Suprapubic skin (tissue), 3 donors: ENCODE measurements at regions not wholly inside any gene's neighbourhood (a gene's known extent, or its start where the extent isn't known, plus 50 kb on each side); places are given as distances from the start of the nearest gene placed in this dataset.

Experiments
- POLR2A ChIP-seq, 2 donors: fragments of 450-650 bp; IDR thresholded peaks; one replicate each; pipeline ENCODE4 v1.6.1; 2017; ENCODE audit warnings: antibody characterized with exemption in 2 of 2, mild to moderate bottlenecking in 2 of 2, moderate library complexity in 2 of 2
- TF ChIP-seq, protein P1 (sequence below), 2 donors: fragments of 200-600 bp in 1 of 2; fragments of 450-650 bp in 1 of 2; sonication (generic) in 1 of 2; IDR thresholded peaks; one replicate each; pipeline ENCODE4 v1.5.1; 2016 to 2019; ENCODE audit warnings: antibody characterized with exemption in 2 of 2, mild to moderate bottlenecking in 1 of 2, moderate library complexity in 1 of 2

DNA sequence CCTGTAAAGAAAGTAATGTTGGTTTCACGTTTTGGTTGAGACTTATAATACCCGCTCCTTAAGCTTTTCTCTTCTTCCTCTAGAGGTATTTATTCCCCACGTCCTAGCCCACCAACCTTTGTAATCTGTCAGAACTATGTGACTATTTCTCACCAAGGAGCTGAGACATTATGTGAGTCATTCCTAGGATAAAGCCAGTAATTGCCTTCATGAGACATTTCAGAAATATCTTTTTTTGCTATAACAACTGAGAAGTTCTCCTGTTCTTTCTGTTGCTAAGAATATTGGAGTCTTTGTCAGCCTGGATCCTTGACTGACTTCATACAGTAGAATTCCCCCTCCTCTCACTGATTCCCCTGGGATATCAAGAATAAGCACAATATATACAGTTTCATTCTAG, 1497.0 kb upstream of the TENM4 start:
- TF ChIP-seq, protein P1, sequence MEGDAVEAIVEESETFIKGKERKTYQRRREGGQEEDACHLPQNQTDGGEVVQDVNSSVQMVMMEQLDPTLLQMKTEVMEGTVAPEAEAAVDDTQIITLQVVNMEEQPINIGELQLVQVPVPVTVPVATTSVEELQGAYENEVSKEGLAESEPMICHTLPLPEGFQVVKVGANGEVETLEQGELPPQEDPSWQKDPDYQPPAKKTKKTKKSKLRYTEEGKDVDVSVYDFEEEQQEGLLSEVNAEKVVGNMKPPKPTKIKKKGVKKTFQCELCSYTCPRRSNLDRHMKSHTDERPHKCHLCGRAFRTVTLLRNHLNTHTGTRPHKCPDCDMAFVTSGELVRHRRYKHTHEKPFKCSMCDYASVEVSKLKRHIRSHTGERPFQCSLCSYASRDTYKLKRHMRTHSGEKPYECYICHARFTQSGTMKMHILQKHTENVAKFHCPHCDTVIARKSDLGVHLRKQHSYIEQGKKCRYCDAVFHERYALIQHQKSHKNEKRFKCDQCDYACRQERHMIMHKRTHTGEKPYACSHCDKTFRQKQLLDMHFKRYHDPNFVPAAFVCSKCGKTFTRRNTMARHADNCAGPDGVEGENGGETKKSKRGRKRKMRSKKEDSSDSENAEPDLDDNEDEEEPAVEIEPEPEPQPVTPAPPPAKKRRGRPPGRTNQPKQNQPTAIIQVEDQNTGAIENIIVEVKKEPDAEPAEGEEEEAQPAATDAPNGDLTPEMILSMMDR (IDR thresholded peaks at IDR 0.05), result no peak
- no peak for TF ChIP-seq POLR2A (IDR thresholded peaks at IDR 0.05)
